IPS DF 4.7 (cell line): ENCODE measurements at regions not wholly inside any gene's neighbourhood (a gene's known extent, or its start where the extent isn't known, plus 50 kb on each side); places are given as distances from the start of the nearest gene placed in this dataset.

ENCODE experiments used
- DNase-seq: peaks from one replicate; pipeline ENCODE4 v3.0.0-alpha.2; 2013; ENCODE audit warnings: low spot score; ENCODE audit errors: extremely low read depth

DNA sequence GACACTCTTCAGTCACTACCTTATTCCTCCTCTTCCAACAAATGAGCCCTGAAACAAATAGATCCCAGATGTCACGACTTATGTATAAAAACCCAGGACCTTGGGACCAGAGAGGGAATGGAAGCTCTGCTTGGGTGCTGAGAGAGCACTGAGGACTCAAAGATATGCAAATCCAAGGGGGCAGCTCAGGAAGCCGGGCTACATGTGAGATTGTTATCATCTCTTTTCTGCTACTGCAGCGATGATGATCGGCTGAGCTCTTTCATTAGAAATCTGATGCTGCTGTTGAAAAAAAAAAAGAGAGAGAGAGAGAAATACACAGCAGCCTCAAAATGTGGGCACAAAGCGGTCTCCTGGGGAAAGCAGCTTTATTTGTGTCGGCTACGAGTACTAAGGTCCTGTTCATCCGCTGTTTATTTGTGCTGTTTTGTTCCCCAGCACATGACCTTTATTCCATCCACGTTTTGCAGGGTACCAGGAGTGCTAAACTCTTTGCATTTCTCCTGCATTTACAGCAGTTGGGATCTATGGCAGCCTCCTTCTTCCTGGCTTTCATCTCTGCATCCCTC, 120.2 kb downstream of the TRIM29 start:
- no peak for DNase-seq

DNA sequence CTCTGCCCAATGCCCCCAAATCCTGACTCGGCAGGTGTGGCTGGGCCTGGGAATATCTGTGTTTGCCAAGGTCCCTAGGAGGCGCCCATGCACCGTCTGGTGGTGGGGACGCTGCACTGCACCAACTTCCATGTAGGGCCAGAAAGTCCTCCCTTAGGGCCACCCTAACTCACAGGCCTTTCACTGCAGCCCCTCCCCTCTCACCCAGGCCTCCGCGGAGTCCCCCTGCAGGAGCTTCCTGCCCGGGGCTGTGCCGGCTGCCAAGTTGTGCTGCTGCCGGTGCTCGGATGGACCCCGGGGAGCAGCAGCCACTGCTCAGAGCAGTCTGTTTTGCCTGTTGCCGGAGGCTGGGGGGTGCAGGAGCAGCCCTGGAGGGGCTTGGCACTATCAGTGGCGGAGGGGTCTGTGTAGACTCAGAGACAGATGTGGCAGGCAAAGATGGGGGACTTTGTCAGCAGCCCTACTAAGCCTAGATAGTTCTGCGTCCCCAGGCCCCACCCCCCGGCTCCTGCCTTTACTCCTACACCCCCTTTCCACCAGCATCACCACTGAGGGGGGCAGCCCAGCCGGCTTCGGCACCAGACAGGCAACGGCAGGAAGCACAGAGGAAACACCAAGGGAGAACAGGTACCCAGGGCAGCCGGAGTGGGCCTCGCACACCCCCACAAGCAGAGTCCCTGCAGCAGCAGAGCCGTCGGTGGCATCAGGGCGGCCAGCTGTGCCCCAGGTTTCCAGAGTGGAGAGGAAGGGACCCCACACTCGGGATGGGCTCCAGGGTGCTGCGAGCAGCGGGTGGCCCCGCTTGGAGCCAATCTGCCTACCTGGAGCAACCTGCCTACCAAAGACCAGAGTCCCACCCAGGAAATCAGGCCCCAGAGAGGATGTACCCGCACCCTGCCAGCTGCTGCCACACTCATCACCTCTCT, 124.3 kb downstream of the TRIM29 start:
- DNase-seq = peak; percentile 60

DNA sequence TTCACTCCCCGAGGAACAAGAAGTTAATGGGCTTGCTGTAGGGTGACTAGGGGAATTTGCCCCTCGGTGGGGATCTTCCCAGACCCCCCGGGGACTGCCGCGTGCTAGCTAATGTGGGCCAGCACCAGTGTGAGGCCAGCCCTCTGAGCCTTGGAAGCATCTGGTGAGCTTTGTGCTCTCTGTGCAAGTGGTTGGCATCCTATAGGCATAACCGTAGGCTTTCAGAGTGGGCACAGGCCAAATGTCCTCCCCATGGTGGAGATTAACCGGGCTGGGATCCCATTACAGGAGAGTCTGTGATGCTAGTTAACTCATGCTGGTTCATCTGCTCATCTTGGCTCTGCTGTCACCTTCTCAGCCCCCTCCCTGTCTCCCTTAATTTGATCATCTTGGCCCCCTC, 125.7 kb downstream of the TRIM29 start:
- DNase-seq = no peak

DNA sequence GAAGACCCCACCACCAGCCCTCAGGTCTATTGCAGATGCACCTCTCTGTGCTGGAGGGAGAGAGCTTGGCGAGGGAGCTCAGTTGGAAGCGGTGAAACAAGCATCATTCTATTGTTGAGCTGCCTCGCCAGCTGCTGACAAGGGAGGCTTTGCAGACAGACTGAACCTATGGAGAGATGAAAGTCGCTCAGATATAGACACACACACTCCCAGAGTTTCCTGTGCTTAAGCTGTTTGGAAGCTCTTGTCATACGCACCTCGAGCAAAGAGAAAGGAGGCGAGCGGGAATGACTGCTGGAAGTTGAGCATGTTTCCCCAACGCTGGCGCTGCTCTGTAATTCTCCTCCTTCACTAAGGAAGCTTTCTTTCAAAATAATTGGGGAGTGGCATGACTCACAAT, 126.1 kb downstream of the TRIM29 start:
- DNase-seq = no peak

DNA sequence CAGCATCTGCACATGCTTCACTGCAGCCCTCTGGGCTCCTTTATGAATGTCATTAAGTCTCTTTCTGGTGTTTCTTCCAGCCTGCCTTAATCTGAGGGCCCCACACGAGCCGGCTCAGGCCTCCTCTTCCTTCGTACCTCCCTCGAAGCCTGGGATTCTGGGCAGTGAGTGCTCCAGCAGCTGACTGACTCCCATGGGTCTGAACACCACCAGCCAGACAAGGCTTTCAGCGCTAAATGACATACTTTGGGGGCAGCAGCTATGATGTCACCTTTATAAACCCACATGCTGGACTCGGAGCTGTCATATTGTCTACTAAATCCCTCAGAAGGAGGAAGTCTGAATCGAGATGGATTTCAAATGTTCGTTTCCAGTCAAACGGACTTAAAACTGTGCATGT, 127.1 kb downstream of the TRIM29 start:
- DNase-seq = no peak

DNA sequence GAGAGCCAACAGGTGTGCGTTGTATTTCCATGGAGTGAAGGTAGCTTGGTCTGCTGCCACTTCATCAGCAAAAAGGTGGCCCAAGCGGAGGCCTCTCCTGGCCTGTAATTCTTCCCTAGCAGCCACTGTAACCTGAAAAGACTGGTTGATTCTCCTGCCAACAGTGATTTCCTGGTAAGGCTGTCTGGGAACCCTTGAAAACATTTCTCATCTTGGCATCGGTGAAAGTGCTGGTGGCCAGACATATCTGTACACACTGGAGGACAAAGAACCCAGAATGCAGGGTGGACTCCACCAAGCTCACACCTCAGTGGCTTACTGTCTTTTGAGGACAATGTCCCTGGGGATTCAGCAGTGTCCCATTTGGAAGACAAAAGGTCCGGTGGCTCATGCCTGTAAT, 128.0 kb downstream of the TRIM29 start:
- no peak for DNase-seq

DNA sequence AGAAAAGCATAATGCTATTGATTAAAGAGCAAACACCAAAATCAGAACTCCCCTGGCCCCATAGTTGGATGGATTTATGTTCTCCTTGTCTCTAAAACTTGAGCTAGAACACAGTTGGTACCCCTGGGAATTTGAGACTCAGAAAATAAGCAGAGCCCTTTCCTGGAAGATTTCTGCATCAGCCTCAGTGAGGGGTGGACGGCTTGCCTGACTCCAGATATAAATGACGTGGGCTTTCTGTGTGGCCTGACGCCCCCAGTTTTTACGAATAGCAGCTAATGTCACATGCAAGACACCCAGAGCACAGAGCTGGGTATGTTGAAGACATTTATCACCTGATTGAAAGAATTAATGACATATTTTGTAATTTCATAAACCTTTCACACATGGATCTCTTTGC, 130.8 kb downstream of the TRIM29 start:
- no peak for DNase-seq

DNA sequence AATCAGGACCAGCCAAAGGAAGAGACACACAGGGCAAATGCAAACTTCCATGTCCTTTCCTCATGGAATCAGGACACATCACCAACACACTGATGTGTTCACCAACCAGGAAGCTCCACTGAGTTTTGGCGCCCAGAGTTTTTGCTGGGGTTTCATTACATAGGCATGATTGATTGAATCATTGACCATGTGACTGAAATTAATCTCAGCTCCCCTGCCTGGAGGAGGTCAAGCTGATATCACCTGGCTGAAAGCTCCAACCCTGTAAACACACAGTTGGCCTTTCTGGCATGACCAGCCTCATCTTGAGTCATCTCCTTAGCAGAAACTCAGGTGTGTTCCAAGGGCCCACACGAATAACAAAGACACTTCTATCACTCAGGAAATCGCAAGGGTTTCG, 133.2 kb downstream of the TRIM29 start:
- DNase-seq = no peak

DNA sequence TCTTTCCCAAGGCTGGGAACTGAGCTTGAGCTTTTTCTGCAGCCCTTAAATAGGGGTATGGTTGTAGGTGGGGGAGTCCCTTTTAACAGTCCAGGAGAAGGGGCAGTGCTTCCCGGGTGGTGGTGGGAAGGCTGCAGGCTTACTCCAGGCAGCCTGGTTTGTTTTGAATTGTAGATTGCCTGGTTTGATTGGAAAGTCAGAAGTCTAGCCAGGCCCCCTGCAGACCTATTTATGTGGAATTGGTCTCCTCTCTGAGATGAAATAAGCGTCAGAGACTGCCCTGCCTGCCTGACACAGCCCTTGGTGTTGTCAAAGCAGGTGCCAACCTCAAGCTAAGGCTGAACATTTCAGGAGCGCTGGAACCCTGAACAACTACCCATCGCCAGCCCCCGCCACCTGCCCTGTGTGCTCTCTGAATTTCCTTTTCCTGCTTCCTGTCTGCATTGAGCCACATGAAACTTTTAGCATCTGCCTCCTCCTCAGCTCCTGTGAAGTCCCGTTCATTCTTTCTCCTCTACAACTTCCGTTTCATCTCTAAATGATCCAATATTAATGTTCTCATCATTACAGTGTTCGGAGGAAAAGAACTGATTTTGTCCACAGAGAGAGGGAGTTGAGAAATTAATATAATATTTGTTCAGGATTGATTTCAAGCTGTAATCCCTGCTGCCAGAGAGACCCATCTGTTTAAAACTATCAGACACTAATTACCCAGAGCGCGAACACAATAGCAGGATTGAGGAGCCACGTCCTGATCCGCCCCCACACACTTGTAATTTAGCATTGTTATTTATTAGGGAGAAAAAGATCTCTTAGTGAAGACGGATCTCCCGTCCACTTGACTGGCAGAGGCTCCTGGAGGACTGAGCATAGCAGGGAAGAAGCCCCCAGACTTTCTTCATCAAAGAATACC, 136.5 kb downstream of the TRIM29 start:
- no peak for DNase-seq

DNA sequence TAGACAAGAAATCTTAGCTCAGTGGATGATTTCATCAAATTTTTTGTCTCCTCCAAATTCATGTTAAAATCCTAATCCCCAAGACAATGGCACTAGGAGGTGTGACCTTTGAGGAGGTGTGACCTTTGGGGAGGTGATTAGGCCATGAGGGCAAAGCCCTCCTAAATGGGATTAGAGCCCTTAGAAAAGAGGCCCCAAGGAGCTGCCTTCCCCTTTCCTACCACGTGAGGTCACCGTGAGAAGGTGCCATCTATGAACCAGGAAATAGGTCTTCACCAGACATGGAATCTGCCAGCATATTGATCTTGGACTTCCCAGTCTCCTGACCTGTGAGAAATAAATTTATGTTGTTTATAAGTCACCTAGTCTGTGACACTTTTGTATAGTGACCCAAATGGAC, 138.7 kb downstream of the TRIM29 start:
- DNase-seq = no peak

DNA sequence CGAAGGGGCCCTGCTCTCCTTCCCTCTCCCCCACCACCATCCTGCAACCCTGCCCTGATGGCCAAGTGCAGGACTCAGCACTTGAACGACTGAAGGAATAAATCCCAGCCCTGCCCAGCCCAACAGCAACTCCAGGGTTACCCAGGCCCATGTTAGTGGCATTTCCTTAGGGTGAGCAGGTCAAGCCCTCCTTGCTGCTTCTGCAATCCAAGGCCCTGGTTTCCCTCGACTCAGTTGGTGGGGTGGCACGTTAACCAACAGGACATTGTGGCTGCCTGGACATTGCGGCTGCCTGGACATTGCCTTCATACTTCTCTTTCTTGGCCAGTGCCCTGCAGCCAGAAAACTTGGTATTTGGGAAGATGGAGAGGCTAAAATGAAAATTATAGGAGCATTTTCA, 141.4 kb downstream of the TRIM29 start:
- DNase-seq = no peak

DNA sequence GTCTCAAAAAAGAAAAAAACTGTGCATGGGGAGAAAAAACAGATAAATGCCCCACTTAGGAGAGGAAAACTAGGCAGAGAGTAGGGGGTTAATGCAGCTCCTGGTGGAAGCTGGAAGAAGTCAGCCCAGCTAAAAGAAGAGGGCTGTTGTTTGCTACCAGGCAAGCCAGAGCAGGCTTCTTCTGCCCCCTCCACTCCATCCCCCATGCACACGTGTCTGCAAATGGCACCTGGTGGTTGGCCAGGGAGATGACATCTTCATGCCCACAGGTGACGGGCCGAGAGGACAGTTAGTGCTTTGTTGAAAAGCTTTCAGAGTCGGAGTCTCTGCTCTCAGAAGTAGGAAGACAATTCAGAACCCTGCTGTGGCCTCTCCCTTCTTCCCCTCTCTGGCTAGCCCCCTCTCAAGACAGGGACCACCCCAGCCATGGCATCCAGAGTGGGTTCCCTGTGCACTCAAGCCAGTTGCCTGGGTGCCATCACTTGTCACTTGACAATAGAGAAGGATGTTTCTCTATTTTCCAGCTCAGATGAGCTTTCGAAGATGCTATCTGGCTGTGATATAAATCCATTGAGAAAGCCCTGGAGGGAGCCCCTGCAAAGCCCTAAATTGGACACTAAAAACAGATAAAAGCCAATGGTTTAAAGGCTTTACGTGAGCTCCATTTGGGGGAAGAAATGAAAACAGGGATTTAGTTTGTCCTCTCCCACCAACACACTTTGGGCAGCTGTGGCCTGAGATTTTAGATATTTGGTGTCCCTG, 142.0 kb downstream of the TRIM29 start:
- no peak for DNase-seq

DNA sequence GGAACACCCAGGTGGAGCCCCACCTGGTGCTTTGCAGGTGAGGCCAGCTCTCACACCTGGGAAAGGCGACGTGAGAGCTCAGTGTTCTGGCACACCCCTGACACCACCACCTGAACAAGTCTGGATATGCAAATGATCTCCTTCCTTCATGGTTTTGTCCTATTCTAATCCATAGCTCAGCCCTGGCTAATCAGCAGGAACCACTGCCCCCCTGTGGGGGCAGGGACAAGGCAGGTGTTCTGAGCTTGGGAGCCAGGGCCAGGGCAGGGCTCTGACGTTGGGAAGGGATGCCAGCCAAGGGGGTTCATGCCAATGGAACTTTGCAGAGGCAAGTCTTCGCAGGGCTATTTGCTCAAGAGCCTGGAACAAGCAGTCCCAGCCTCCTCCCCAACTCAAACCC, 144.2 kb downstream of the TRIM29 start:
- no peak for DNase-seq

DNA sequence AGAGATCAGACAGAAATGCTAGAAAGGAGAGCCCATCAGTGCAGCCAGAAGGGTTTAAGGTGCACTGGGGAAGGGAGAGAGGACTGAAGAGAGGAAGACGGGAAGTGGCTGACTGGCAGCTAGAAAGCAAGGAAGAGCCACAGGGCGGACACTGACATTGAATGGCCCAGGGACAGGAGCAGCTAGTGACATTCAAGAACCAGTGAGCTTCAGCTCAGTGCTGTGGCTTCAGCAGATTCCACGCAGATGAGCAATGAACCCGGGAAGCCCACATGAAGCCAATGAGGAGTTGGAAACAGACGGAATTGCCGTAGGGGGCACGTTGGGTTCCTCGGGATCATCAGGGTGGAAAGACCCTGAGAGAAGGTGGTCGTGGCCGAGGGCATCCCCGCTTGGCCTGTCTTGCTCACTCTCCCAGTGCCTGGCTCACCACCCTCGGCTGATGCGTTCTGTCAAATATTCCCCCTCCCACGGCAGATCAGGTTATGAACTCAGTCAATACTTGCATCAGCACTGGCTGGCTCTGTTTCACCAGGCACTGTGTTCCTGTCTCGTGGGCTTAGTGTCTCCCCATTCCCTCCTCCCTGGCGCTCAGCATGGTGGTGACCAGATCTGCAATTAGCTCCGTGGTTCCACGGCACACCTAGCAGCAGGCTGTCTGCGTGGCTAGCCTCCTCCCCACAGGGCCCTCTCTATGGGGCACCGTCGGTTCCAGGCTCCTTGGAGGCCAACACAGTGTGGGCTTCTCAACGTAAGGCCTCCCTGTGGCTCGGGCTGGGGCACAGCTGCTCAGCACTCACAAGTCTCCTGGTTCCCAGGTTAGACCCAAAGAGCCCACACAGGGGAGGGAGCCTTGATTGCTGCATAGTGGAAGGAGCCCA, 145.5 kb downstream of the TRIM29 start:
- no peak for DNase-seq

DNA sequence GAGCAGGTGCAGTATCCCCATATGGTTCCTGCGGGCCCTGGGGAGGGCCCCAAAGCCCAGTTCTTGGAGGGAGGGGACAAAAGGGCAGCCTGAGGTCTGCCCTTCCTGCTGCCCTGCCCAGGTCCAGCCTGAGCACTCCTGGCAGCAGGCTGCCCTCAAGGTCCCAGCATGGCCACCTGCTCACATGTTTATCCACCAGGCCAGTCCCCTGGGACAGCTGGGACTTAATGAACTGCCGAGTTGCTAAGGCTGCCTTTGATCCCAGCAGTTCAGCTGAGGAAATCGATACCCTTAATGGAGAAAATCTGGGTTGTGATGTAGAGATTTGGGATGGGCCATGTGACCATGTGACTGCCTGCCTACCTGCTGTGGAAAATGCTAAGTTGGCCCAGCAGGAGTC, 146.2 kb downstream of the TRIM29 start:
- no peak for DNase-seq

DNA sequence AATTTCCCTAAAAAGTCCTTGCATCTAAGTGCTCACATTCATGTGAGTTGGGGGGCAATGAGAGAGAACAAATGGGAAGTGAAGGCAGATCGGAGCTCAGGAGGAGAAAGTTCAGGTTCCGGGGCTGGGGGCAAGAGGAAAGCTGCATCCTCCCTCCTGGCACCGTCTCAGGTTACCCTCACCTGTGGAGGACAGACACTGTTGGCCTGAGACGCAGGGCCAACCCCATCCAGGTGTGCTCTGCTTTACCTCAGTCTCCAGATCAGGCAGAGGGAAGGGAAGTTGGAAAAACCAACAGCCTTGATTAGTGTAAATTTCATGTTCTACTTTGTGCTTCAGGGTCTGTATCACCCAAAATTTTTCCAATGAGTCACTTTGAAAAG, 146.9 kb downstream of the TRIM29 start:
- no peak for DNase-seq

DNA sequence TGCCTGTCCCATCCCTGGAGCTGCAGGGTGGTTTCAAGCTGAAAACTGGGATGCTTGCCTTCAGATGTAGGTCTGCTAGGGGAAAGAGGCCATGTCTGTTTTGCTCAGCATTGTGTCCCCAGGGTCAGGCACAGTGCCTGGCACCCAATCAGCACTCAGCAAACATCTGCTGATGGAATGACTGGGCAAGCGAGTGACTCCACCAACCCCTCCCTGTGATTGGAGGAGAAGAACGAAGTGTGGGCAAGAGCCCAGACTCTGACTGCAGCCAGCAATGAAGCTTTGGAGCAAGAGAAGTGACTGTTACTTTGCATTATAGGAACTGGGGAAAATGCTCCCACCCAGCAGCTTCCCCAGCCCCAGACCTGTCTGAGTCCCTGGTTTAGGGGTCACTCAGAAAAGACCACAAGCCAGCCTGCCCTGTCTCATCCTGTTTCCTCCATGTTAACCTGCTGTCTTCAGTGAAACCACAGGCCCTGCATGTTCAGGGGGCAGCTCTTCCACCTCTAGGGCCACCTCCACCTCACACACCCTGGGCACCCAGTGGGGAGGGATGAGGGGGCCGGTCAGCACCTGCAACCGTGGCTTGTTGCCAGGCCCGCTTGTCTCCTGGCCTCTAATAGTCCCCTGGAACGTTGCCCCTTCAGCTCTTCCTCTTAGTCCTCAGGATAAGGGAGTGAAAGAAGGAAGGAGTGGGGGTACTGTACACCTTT, 147.4 kb downstream of the TRIM29 start:
- DNase-seq = no peak

DNA sequence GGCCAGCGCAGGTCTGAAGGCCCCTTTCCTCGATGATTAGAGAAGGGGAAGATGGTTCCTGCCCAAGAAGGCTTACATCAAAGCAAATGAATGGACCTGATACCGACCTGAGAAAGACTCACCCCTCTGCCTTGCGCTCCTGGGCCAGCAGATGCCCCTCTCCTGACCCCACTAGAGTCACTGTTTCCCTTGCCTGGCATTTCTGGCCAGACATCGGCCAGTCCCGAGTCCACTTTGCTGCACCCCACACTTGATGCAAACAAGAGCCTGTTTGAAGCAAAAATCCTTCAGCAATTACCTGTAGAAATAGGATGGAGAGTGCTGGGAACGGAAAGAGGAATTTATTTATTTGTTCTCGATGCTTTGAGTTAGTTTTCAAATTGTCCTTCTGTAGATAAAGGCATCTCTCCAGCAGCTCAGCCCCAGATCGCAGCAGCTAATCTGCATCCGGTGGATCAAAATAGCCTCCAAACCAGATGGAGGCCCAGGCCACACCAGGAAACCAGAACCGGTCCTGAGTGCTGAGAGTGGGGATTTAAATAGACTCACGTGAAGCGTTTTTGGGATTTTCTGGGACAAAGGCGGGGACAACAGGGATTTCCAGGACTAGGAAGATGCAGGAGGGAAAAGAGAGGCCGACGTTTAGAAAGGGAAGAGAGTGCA, 148.6 kb downstream of the TRIM29 start:
- no peak for DNase-seq

DNA sequence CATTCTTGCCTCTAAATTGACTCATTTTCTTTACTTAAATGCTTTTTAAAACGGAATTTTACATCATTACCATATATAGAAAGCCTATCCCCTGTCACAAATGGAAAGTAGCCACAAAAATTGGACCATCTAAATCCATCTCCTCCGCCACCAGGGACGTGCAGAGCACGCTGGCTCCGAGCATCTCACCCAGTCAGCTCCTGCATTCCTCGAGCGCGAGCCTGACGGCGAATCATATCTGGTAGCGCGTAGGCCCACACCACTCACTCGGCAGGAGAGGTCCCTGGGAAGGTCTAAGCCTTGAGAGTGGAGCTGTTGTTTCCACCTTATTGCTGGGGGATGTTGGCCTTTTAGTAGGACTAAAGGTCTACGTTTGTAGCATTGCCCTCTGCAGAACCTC, 152.4 kb downstream of the TRIM29 start:
- no peak for DNase-seq
